ENCODE measurements at regions not wholly inside any gene's neighbourhood (a gene's known extent, or its start where the extent isn't known, plus 50 kb on each side); places are given as distances from the start of the nearest gene placed in this dataset.

- TF ChIP-seq CTCF (IDR thresholded peaks at IDR 0.05) (no peak), EZH2 (IDR thresholded peaks at IDR 0.05; ENCODE audit: borderline replicate concordance, insufficient read depth, low read depth, low read length, poor library complexity, severe bottlenecking) (no peak)
Measured at GRCh38 chr4:187251896-187252295, 528.2 kb upstream of the FAT1 start.

All from B cell (primary cell).